ENCODE measurements at regions not wholly inside any gene's neighbourhood (a gene's known extent, or its start where the extent isn't known, plus 50 kb on each side); places are given as distances from the start of the nearest gene placed in this dataset.

- H3K4me3 ChIP-seq (ENCODE audit: low read depth, low read length) = no peak overlapping the region
- TF ChIP-seq CTCF (IDR thresholded peaks at IDR 0.05; ENCODE audit: low read depth, low read length, missing control alignments) = no peak
- in situ Hi-C loops (cut with HindIII; ENCODE audit: low pct_ligation_motif_present, low sequenced_read_pairs) = no loop called here
- H3K27ac ChIP-seq = peak overlapping the region; percentile 52
- no peaks in the 10 kb centered on the region for H3K27me3 ChIP-seq (replicated peaks)
- H3K36me3 ChIP-seq (replicated peaks) = peaks cover 5% of the 10 kb centered on the region
- DNase-seq = no peak
Observed at GRCh38 chrX:74251006-74251930, 52.7 kb upstream of the ZCCHC13 start.

- peak overlapping the region; percentile 52 for H3K27ac ChIP-seq
Observed at GRCh38 chrX:74250574-74250973, 53.4 kb upstream of the ZCCHC13 start.

GRCh38 chrX:74249963-74250362 is 54.0 kb upstream of the ZCCHC13 start:
- Histone ChIP-seq H3K36me3 (replicated peaks) (peaks cover 4% of the 10 kb centered on the region), H3K4me3 (ENCODE audit: low read depth, low read length) (no peak overlapping the region), H3K27me3 (replicated peaks) (no peaks in the 10 kb centered on the region), H3K27ac (peak overlapping the region; percentile 18)
- in situ Hi-C loops (cut with HindIII; ENCODE audit: low pct_ligation_motif_present, low sequenced_read_pairs) = no loop called here
- TF ChIP-seq CTCF (IDR thresholded peaks at IDR 0.05; ENCODE audit: low read depth, low read length, missing control alignments) = no peak
- DNase-seq = no peak

More at GRCh38 chrX:74250574-74250973, 53.4 kb upstream of the ZCCHC13 start:
- Histone ChIP-seq H3K27me3 (replicated peaks) (no peaks in the 10 kb centered on the region), H3K36me3 (replicated peaks) (peaks cover 5% of the 10 kb centered on the region), H3K4me3 (ENCODE audit: low read depth, low read length) (no peak overlapping the region)
- no peak for TF ChIP-seq CTCF (IDR thresholded peaks at IDR 0.05; ENCODE audit: low read depth, low read length, missing control alignments)
- in situ Hi-C loops (cut with HindIII; ENCODE audit: low pct_ligation_motif_present, low sequenced_read_pairs) = no loop called here
- no peak for DNase-seq

GRCh38 chrX:74248889-74249288 is 55.1 kb upstream of the ZCCHC13 start:
- in situ Hi-C loops (cut with HindIII; ENCODE audit: low pct_ligation_motif_present, low sequenced_read_pairs) = no loop called here
- Histone ChIP-seq H3K27ac (peak overlapping the region; percentile 44), H3K4me3 (ENCODE audit: low read depth, low read length) (no peak overlapping the region), H3K27me3 (replicated peaks) (no peaks in the 10 kb centered on the region), H3K36me3 (replicated peaks) (no peaks in the 10 kb centered on the region)
- no peak for DNase-seq
- TF ChIP-seq CTCF (IDR thresholded peaks at IDR 0.05; ENCODE audit: low read depth, low read length, missing control alignments) = no peak

- Histone ChIP-seq H3K27ac (no peak overlapping the region), H3K4me3 (ENCODE audit: low read depth, low read length) (no peak overlapping the region), H3K27me3 (replicated peaks) (no peaks in the 10 kb centered on the region), H3K36me3 (replicated peaks) (no peaks in the 10 kb centered on the region)
- no peak for TF ChIP-seq CTCF (IDR thresholded peaks at IDR 0.05; ENCODE audit: low read depth, low read length, missing control alignments)
- in situ Hi-C loops (cut with HindIII; ENCODE audit: low pct_ligation_motif_present, low sequenced_read_pairs) = no loop called here
- DNase-seq = no peak
Observed at GRCh38 chrX:74246524-74246923, 57.5 kb upstream of the ZCCHC13 start.

All from brain microvascular endothelial cell (primary cell).